ENCODE measurements at regions not wholly inside any gene's neighbourhood (a gene's known extent, or its start where the extent isn't known, plus 50 kb on each side); places are given as distances from the start of the nearest gene placed in this dataset.

DNA sequence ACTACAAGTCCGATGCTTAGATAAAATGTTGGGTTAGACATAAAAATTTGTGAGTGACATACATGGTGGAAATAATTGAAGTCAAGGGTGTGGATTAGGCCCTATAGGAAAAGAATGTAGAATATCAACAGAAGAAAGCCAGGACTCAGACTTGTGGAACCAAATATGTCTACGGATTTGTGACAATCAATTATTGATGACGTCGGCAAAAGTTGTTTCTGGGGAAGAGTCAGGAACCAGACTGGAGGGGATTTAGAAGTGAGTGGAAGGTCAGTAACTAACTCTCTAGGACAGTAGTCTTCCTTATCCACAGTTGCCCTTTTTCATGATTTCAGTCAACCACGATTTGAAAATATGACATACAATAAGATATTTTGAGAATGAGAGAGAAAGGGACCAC lies 130.9 kb upstream of the TANK start:
- H3K36me3 ChIP-seq = no peaks in the 10 kb centered on the region
- H3K27ac ChIP-seq = no peak overlapping the region
- DNase-seq = no peak
- no peaks in the 10 kb centered on the region for H3K4me1 ChIP-seq
- H3K9me3 ChIP-seq = no peaks in the 10 kb centered on the region
- H3K4me3 ChIP-seq = no peak overlapping the region
- TF ChIP-seq, protein P1, sequence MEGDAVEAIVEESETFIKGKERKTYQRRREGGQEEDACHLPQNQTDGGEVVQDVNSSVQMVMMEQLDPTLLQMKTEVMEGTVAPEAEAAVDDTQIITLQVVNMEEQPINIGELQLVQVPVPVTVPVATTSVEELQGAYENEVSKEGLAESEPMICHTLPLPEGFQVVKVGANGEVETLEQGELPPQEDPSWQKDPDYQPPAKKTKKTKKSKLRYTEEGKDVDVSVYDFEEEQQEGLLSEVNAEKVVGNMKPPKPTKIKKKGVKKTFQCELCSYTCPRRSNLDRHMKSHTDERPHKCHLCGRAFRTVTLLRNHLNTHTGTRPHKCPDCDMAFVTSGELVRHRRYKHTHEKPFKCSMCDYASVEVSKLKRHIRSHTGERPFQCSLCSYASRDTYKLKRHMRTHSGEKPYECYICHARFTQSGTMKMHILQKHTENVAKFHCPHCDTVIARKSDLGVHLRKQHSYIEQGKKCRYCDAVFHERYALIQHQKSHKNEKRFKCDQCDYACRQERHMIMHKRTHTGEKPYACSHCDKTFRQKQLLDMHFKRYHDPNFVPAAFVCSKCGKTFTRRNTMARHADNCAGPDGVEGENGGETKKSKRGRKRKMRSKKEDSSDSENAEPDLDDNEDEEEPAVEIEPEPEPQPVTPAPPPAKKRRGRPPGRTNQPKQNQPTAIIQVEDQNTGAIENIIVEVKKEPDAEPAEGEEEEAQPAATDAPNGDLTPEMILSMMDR (IDR thresholded peaks at IDR 0.05) = no peak
- H3K9ac ChIP-seq (ENCODE audit: low read depth in 2 of 2, low read length in 2 of 2) = no peak overlapping the region
- intact Hi-C loops (cut with DNase I) = no loop called here
- H3K27me3 ChIP-seq = no peaks in the 10 kb centered on the region

DNA sequence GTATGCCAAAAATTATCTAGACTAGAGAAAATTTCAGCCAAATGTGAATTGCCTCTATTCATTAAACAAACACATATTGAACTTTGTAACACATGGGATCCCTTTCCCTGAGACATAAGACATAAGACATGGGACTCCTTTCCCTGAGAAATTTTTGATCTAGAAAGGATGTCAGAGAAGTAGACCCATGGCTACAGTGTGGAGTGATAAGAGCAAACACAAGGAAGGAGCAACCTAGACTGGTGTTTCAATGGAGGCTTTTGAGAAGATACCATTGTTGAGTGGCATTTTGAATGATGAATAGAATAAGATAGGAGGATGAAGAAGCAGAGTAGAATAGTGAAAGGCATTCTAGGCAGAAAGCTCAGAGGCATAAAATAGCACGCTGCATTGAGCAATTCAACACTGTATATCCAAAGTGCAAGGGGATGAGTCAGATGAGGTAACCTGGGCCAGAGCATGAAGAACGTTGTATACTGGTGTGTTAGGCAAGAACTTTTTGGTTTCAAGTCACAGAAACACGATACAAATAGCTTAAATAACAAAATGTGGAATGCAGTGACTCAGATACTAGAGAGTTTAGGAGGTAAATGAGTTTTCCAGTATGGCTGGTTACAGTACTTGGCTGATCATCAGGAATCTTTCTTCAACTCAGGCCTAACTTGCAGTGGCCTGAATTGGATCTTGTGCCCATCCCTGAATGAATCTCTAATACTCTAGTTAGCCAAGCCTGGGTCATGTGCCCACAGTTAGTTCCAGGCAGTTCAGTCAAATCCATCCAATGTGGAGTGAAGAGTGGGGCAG lies 129.8 kb upstream of the TANK start:
- H3K27ac ChIP-seq = no peak overlapping the region
- no peak overlapping the region for H3K4me3 ChIP-seq
- no peak overlapping the region for H3K9ac ChIP-seq (ENCODE audit: low read depth in 2 of 2, low read length in 2 of 2)
- no peaks in the 10 kb centered on the region for H3K9me3 ChIP-seq
- no peaks in the 10 kb centered on the region for H3K4me1 ChIP-seq
- DNase-seq = no peak
- intact Hi-C loops (cut with DNase I) = no loop called here
- H3K27me3 ChIP-seq = no peaks in the 10 kb centered on the region
- H3K36me3 ChIP-seq = no peaks in the 10 kb centered on the region
- TF ChIP-seq, protein P1 (IDR thresholded peaks at IDR 0.05) = no peak

- H3K27me3 ChIP-seq = no peaks in the 10 kb centered on the region
- no peak overlapping the region for H3K4me3 ChIP-seq
- H3K9me3 ChIP-seq = no peaks in the 10 kb centered on the region
- TF ChIP-seq, protein P1 (IDR thresholded peaks at IDR 0.05) = no peak
- DNase-seq = no peak
- no peaks in the 10 kb centered on the region for H3K4me1 ChIP-seq
- H3K36me3 ChIP-seq = no peaks in the 10 kb centered on the region
- intact Hi-C loops (cut with DNase I) = no loop called here
- H3K9ac ChIP-seq (ENCODE audit: low read depth in 2 of 2, low read length in 2 of 2) = no peak overlapping the region
- no peak overlapping the region for H3K27ac ChIP-seq
These were observed 128.7 kb upstream of the TANK start for GRCh38 chr2:161031511-161031910.

- no peak overlapping the region for H3K27ac ChIP-seq
- H3K27me3 ChIP-seq = no peaks in the 10 kb centered on the region
- H3K9me3 ChIP-seq = no peaks in the 10 kb centered on the region
- H3K4me1 ChIP-seq = no peaks in the 10 kb centered on the region
- TF ChIP-seq, protein P1 (IDR thresholded peaks at IDR 0.05) = no peak
- no peak overlapping the region for H3K9ac ChIP-seq (ENCODE audit: low read depth in 2 of 2, low read length in 2 of 2)
- H3K36me3 ChIP-seq = no peaks in the 10 kb centered on the region
- no peak for DNase-seq
- H3K4me3 ChIP-seq = no peak overlapping the region
- intact Hi-C loops (cut with DNase I) = no loop called here
These were observed 127.6 kb upstream of the TANK start for GRCh38 chr2:161032635-161033034.

- Histone ChIP-seq H3K4me1 (no peaks in the 10 kb centered on the region), H3K27ac (no peak overlapping the region), H3K9me3 (no peaks in the 10 kb centered on the region), H3K27me3 (no peaks in the 10 kb centered on the region), H3K9ac (ENCODE audit: low read depth in 2 of 2, low read length in 2 of 2) (no peak overlapping the region), H3K36me3 (no peaks in the 10 kb centered on the region), H3K4me3 (no peak overlapping the region)
- TF ChIP-seq, protein P1 (IDR thresholded peaks at IDR 0.05) = no peak
- intact Hi-C loops (cut with DNase I) = no loop called here
- DNase-seq = no peak
These were observed 127.1 kb upstream of the TANK start for GRCh38 chr2:161033059-161033660.
